HEK293T (cell line): ENCODE measurements at regions not wholly inside any gene's neighbourhood (a gene's known extent, or its start where the extent isn't known, plus 50 kb on each side); places are given as distances from the start of the nearest gene placed in this dataset.

ENCODE experiments used
- FOXK2 ChIP-seq: fragments of 450-650 bp; IDR thresholded peaks from 2 replicates; pipeline ENCODE4 v1.6.1; 2016; ENCODE audit warnings: mild to moderate bottlenecking
- TARDBP ChIP-seq: fragments of 450-650 bp; IDR thresholded peaks from 2 replicates; pipeline ENCODE4 v1.6.1; 2016

DNA sequence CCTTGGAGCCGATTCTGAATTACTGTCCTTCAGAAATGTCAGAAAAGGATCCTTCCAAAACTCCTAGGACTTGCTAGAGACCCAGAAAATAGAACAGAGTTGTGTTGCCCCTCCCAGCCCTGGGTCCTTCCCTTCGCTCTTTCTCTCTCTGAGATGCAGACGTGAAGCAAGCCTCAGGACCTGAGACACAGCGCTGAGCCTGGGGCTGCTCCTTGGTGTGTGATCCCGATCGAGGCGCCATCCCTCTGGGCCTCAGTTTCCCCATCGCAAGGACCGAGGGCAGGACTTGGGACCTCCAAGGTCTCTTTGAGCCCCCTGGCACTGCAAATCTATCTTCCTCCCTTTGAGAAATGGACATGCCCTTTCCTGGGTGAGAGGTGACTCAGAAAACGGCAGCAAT, 533.5 kb downstream of the TBC1D22A start:
- TF ChIP-seq TARDBP: no peak
- TF ChIP-seq FOXK2: no peak
